ENCODE measurements at regions not wholly inside any gene's neighbourhood (a gene's known extent, or its start where the extent isn't known, plus 50 kb on each side); places are given as distances from the start of the nearest gene placed in this dataset.

DNA sequence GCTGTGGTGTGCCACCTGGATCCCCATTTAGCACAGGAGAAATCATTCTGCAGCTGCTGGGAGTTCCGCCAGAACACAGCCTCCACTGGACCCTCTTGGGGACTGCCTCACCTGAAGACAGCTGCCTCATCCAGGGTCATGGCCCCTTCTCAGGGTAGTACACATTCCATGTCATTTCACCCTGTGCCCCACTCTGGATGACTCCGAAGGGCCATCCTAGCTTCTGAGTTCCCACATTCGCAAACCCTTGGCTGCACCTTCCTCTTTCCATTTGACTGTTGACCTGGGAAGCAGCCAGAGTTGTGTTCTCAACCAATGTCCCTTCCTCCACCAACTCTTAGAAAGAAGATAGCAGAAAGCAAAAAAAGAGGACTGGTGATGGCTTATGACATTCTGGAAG is 125.6 kb upstream of the TBX20 start:
- no peaks in the 10 kb centered on the region for H3K36me3 Mint-ChIP-seq (ENCODE audit: insufficient read depth, unreplicated experiment)
- BruUV-seq (replicated peaks) = no TSS peak
- H3K4me1 ChIP-seq = no peaks in the 10 kb centered on the region
- peaks cover 9% of the 10 kb centered on the region for H3K27me3 Mint-ChIP-seq (ENCODE audit: insufficient read depth, unreplicated experiment)
- DNase-seq = no peak
- TF ChIP-seq, protein P1, sequence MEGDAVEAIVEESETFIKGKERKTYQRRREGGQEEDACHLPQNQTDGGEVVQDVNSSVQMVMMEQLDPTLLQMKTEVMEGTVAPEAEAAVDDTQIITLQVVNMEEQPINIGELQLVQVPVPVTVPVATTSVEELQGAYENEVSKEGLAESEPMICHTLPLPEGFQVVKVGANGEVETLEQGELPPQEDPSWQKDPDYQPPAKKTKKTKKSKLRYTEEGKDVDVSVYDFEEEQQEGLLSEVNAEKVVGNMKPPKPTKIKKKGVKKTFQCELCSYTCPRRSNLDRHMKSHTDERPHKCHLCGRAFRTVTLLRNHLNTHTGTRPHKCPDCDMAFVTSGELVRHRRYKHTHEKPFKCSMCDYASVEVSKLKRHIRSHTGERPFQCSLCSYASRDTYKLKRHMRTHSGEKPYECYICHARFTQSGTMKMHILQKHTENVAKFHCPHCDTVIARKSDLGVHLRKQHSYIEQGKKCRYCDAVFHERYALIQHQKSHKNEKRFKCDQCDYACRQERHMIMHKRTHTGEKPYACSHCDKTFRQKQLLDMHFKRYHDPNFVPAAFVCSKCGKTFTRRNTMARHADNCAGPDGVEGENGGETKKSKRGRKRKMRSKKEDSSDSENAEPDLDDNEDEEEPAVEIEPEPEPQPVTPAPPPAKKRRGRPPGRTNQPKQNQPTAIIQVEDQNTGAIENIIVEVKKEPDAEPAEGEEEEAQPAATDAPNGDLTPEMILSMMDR (IDR thresholded peaks at IDR 0.05; ENCODE audit: insufficient read depth in 1 of 2, low read depth in 1 of 2, low read length in 1 of 2, severe bottlenecking in 1 of 2, unreplicated experiment in 1 of 2) = no peak
- H3K4me3 ChIP-seq (ENCODE audit: low read depth, low read length) = no peak overlapping the region
- ChIA-PET POLR2A (no interaction called here), CTCF (no interaction called here)
- H3K4me1 Mint-ChIP-seq (ENCODE audit: low read depth, unreplicated experiment) = no peaks in the 10 kb centered on the region
- H3K9me3 ChIP-seq = no peaks in the 10 kb centered on the region; the same call in 1 of the 2 replicates
- no peak overlapping the region for H3K4me3 Mint-ChIP-seq (ENCODE audit: unreplicated experiment)
- no peaks in the 10 kb centered on the region for H3K27me3 ChIP-seq (replicated peaks; ENCODE audit: control insufficient read depth, insufficient read depth, low read length)
- no peaks in the 10 kb centered on the region for H3K36me3 ChIP-seq (ENCODE audit: control insufficient read depth, insufficient read depth, low read length)
- no peaks in the 10 kb centered on the region for H3K9me3 Mint-ChIP-seq (ENCODE audit: unreplicated experiment)
- intact Hi-C loops (cut with micrococcal nuclease; ENCODE audit: unreplicated experiment) = no loop called here
- H3K27ac Mint-ChIP-seq (ENCODE audit: unreplicated experiment) = no peak overlapping the region

DNA sequence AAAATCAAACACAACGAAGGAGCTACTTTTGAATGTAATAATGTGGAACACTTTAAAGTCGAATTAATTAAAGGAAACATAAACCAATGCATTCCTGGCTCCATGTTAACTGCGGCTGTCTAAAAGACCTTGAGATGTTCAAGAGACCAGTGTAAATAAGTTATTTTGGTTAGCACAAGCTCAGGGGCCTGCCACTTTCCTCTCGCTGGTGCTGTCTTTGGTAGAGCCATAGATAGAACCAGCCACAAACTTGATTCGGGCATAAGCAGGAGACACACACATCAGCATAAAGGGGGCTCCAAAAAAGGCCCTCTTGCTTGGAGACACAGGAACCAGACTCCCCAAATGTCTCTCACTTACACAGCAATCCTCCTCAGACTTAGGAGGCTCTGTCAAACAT is 121.6 kb upstream of the TBX20 start:
- Histone ChIP-seq H3K27me3 (replicated peaks; ENCODE audit: control insufficient read depth, insufficient read depth, low read length) (no peaks in the 10 kb centered on the region), H3K36me3 (ENCODE audit: control insufficient read depth, insufficient read depth, low read length) (no peaks in the 10 kb centered on the region), H3K4me1 (no peaks in the 10 kb centered on the region), H3K9me3 (no peaks in the 10 kb centered on the region; the same call in 1 of the 2 replicates), H3K4me3 (ENCODE audit: low read depth, low read length) (no peak overlapping the region)
- H3K4me3 Mint-ChIP-seq (ENCODE audit: unreplicated experiment) = no peak overlapping the region
- no peak overlapping the region for H3K27ac Mint-ChIP-seq (ENCODE audit: unreplicated experiment)
- no peak for DNase-seq
- H3K4me1 Mint-ChIP-seq (ENCODE audit: low read depth, unreplicated experiment) = no peaks in the 10 kb centered on the region
- intact Hi-C loops (cut with micrococcal nuclease; ENCODE audit: unreplicated experiment) = no loop called here
- no peaks in the 10 kb centered on the region for H3K9me3 Mint-ChIP-seq (ENCODE audit: unreplicated experiment)
- BruUV-seq (replicated peaks) = no TSS peak
- POLR2A ChIA-PET = no interaction called here
- peaks cover 10% of the 10 kb centered on the region for H3K27me3 Mint-ChIP-seq (ENCODE audit: insufficient read depth, unreplicated experiment)
- TF ChIP-seq, protein P1 (IDR thresholded peaks at IDR 0.05; ENCODE audit: insufficient read depth in 1 of 2, low read depth in 1 of 2, low read length in 1 of 2, severe bottlenecking in 1 of 2, unreplicated experiment in 1 of 2) = no peak
- CTCF ChIA-PET = no interaction called here
- no peaks in the 10 kb centered on the region for H3K36me3 Mint-ChIP-seq (ENCODE audit: insufficient read depth, unreplicated experiment)

DNA sequence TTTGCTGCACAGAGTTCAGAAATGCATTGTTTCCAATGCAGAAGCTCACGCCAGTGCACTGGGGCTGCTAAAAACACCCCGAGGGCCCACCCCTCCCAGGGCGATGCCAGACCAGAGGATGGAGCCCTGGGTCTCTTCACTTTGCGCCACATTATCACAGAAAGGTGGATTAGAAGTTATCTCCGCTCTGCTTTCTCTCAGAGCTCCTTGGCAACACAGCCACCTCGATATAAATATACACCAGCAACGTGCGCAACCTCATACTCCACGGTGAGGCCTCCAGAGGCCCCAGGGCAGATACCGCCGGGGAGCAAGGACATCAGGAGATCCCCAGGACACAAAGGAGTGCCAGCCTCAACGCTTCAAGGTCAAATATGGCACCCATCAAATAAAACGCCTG is 121.0 kb upstream of the TBX20 start:
- no peaks in the 10 kb centered on the region for H3K36me3 ChIP-seq (ENCODE audit: control insufficient read depth, insufficient read depth, low read length)
- intact Hi-C loops (cut with micrococcal nuclease; ENCODE audit: unreplicated experiment) = no loop called here
- ChIA-PET CTCF (no interaction called here), POLR2A (no interaction called here)
- H3K27ac Mint-ChIP-seq (ENCODE audit: unreplicated experiment) = no peak overlapping the region
- no peaks in the 10 kb centered on the region for H3K36me3 Mint-ChIP-seq (ENCODE audit: insufficient read depth, unreplicated experiment)
- H3K27me3 ChIP-seq (replicated peaks; ENCODE audit: control insufficient read depth, insufficient read depth, low read length) = no peaks in the 10 kb centered on the region
- H3K27me3 Mint-ChIP-seq (ENCODE audit: insufficient read depth, unreplicated experiment) = peaks cover 14% of the 10 kb centered on the region
- H3K4me3 Mint-ChIP-seq (ENCODE audit: unreplicated experiment) = no peak overlapping the region
- H3K4me1 Mint-ChIP-seq (ENCODE audit: low read depth, unreplicated experiment) = no peaks in the 10 kb centered on the region
- BruUV-seq (replicated peaks) = no TSS peak
- H3K9me3 ChIP-seq = no peaks in the 10 kb centered on the region
- H3K4me1 ChIP-seq = no peaks in the 10 kb centered on the region
- H3K9me3 Mint-ChIP-seq (ENCODE audit: unreplicated experiment) = no peaks in the 10 kb centered on the region
- no peak overlapping the region for H3K4me3 ChIP-seq (ENCODE audit: low read depth, low read length)
- TF ChIP-seq, protein P1 (IDR thresholded peaks at IDR 0.05; ENCODE audit: insufficient read depth in 1 of 2, low read depth in 1 of 2, low read length in 1 of 2, severe bottlenecking in 1 of 2, unreplicated experiment in 1 of 2) = no peak
- DNase-seq = no peak
